ENCODE measurements at regions not wholly inside any gene's neighbourhood (a gene's known extent, or its start where the extent isn't known, plus 50 kb on each side); places are given as distances from the start of the nearest gene placed in this dataset.

- DNase-seq = no peak
Measured at GRCh38 chr17:62880120-62880519, 72.0 kb upstream of the MARCHF10 start.

GRCh38 chr17:62876673-62877405, 68.7 kb upstream of the MARCHF10 start:
- no peak for DNase-seq

GRCh38 chr17:62876063-62876462, 67.9 kb upstream of the MARCHF10 start:
- no peak for DNase-seq

GRCh38 chr17:62875296-62875695, 67.2 kb upstream of the MARCHF10 start:
- DNase-seq = no peak

- DNase-seq = no peak
Measured at GRCh38 chr17:62871291-62871690, 63.2 kb upstream of the MARCHF10 start.

- DNase-seq = no peak
Measured at GRCh38 chr17:62870552-62870971, 62.4 kb upstream of the MARCHF10 start.

GRCh38 chr17:62870030-62870541, 62.0 kb upstream of the MARCHF10 start:
- DNase-seq = no peak

GRCh38 chr17:62868723-62869122, 60.6 kb upstream of the MARCHF10 start:
- no peak for DNase-seq

GRCh38 chr17:62868008-62868407, 59.9 kb upstream of the MARCHF10 start:
- no peak for DNase-seq

GRCh38 chr17:62867303-62867702, 59.2 kb upstream of the MARCHF10 start:
- DNase-seq = no peak

- DNase-seq = no peak
Measured at GRCh38 chr17:62866471-62866870, 58.4 kb upstream of the MARCHF10 start.

GRCh38 chr17:62865586-62865985, 57.5 kb upstream of the MARCHF10 start:
- no peak for DNase-seq

GRCh38 chr17:62862251-62862650, 54.1 kb upstream of the MARCHF10 start:
- no peak for DNase-seq

- no peak for DNase-seq
Measured at GRCh38 chr17:62860962-62861873, 53.1 kb upstream of the MARCHF10 start.

GRCh38 chr17:62859146-62859545, 51.0 kb upstream of the MARCHF10 start:
- no peak for DNase-seq

Measured in CD4-positive, alpha-beta T cell treated with Interleukin-17A for 4 hours (primary cell).